PFSK-1 (cell line): ENCODE measurements at regions not wholly inside any gene's neighbourhood (a gene's known extent, or its start where the extent isn't known, plus 50 kb on each side); places are given as distances from the start of the nearest gene placed in this dataset.

Source experiments
- FOXP2 ChIP-seq: optimal IDR thresholded peaks from 2 replicates; pipeline ENCODE3; 2011; ENCODE audit warnings: borderline replicate concordance, control low read depth, inconsistent platforms; ENCODE audit not compliant: insufficient read depth; ENCODE audit errors: extremely low read length, extremely low read depth
- POLR2AphosphoS5 ChIP-seq: IDR thresholded peaks from 2 replicates; pipeline ENCODE4 v1.6.1; 2012; ENCODE audit warnings: low read depth, mild to moderate bottlenecking, control low read depth, low read length, moderate library complexity
- REST ChIP-seq, 2 experiments: IDR thresholded peaks; 2 replicates each; pipeline versions ENCODE4 v1.6.1 to v1.8.0; 2011 to 2012; ENCODE audit warnings: low read depth in 2 of 2, low read length in 2 of 2, control low read depth in 1 of 2, inconsistent platforms in 1 of 2, mild to moderate bottlenecking in 1 of 2, moderate library complexity in 1 of 2; ENCODE audit not compliant: insufficient read depth in 1 of 2
- SIN3A ChIP-seq: IDR thresholded peaks from 2 replicates; pipeline ENCODE4 v1.6.1; 2012; ENCODE audit warnings: mild to moderate bottlenecking, low read length, moderate library complexity, borderline replicate concordance; ENCODE audit not compliant: insufficient read depth
- TAF1 ChIP-seq: IDR thresholded peaks from 2 replicates; pipeline ENCODE4 v1.6.1; 2012; ENCODE audit warnings: low read length, control low read depth, borderline replicate concordance; ENCODE audit not compliant: insufficient read depth

- TF ChIP-seq SIN3A, result no peak
- TF ChIP-seq FOXP2, result no peak
- TF ChIP-seq TAF1, result no peak
- TF ChIP-seq POLR2AphosphoS5, result no peak
- TF ChIP-seq REST (IDR thresholded peaks at IDR 0.05; ENCODE audit: insufficient read depth in 1 of 2, low read depth in 2 of 2, low read length in 2 of 2), result no peak
Observed at GRCh38 chr5:40453689-40454088, 226.0 kb upstream of the PTGER4 start.

- TF ChIP-seq REST (IDR thresholded peaks at IDR 0.05; ENCODE audit: insufficient read depth in 1 of 2, low read depth in 2 of 2, low read length in 2 of 2), result no peak
- TF ChIP-seq POLR2AphosphoS5, result no peak
- TF ChIP-seq TAF1, result no peak
- no peak for TF ChIP-seq SIN3A
- no peak for TF ChIP-seq FOXP2
Observed at GRCh38 chr5:40452874-40453624, 226.7 kb upstream of the PTGER4 start.

GRCh38 chr5:40447438-40447837, 232.3 kb upstream of the PTGER4 start:
- TF ChIP-seq POLR2AphosphoS5 (no peak), FOXP2 (no peak), REST (IDR thresholded peaks at IDR 0.05; ENCODE audit: insufficient read depth in 1 of 2, low read depth in 2 of 2, low read length in 2 of 2) (no peak), SIN3A (no peak), TAF1 (no peak)

- TF ChIP-seq TAF1, result no peak
- no peak for TF ChIP-seq POLR2AphosphoS5
- TF ChIP-seq FOXP2, result no peak
- no peak for TF ChIP-seq SIN3A
- TF ChIP-seq REST (IDR thresholded peaks at IDR 0.05; ENCODE audit: insufficient read depth in 1 of 2, low read depth in 2 of 2, low read length in 2 of 2), result no peak
Observed at GRCh38 chr5:40446910-40447309, 232.8 kb upstream of the PTGER4 start.

- no peak for TF ChIP-seq REST (IDR thresholded peaks at IDR 0.05; ENCODE audit: insufficient read depth in 1 of 2, low read depth in 2 of 2, low read length in 2 of 2)
Observed at GRCh38 chr5:40442346-40442745, 237.4 kb upstream of the PTGER4 start.
